ENCODE measurements at regions not wholly inside any gene's neighbourhood (a gene's known extent, or its start where the extent isn't known, plus 50 kb on each side); places are given as distances from the start of the nearest gene placed in this dataset.

GRCh38 chr11:11710556-11710955, 88.8 kb upstream of the GALNT18 start:
- no peak for TF ChIP-seq POLR2A (IDR thresholded peaks at IDR 0.05)
- no peak for TF ChIP-seq CTCF (IDR thresholded peaks at IDR 0.05)
- peaks cover 0 to 6% (median 0%) of the 10 kb centered on the region in 12 donors for H3K4me1 ChIP-seq
- H3K36me3 ChIP-seq, result no peaks in the 10 kb centered on the region
- intact Hi-C loops (cut with DNase I), result no loop called here
- H3K27me3 ChIP-seq, result no peaks in the 10 kb centered on the region
- no peak overlapping the region for H3K27ac ChIP-seq
- WGBS, 4 donors, result 82 to 89% (median 87%) methylated on average over 4 of the region's 4 CpGs
- no peak overlapping the region for H3K4me3 ChIP-seq
- H3K9me3 ChIP-seq, result peaks cover 0 to 5% (median 0%) of the 10 kb centered on the region in 12 donors
- ATAC-seq (no peak), DNase-seq (no peak)

GRCh38 chr11:11709447-11710239, 87.8 kb upstream of the GALNT18 start:
- no peak for ATAC-seq
- 94 to 97% (median 94%) methylated on average over 7 of the region's 7 CpGs for WGBS, 4 donors
- intact Hi-C loops (cut with DNase I), result no loop called here

GRCh38 chr11:11708256-11708655, 86.5 kb upstream of the GALNT18 start:
- H3K4me3 ChIP-seq, result no peak overlapping the region
- no peaks in the 10 kb centered on the region for H3K36me3 ChIP-seq
- no peak for DNase-seq
- TF ChIP-seq CTCF (IDR thresholded peaks at IDR 0.05) (no peak), POLR2A (IDR thresholded peaks at IDR 0.05) (no peak)
- no peaks in the 10 kb centered on the region for H3K9me3 ChIP-seq
- ATAC-seq, result no peak
- no peaks in the 10 kb centered on the region for H3K27me3 ChIP-seq
- 39 to 94% (median 92%) methylated on average over 1 of the region's 1 CpG for WGBS, 4 donors
- intact Hi-C loops (cut with DNase I), result no loop called here
- H3K27ac ChIP-seq, result no peak overlapping the region
- H3K4me1 ChIP-seq, result peaks cover 0 to 6% (median 0%) of the 10 kb centered on the region in 12 donors

More at GRCh38 chr11:11709447-11710239, 87.8 kb upstream of the GALNT18 start:
- no peaks in the 10 kb centered on the region for H3K9me3 ChIP-seq
- no peaks in the 10 kb centered on the region for H3K27me3 ChIP-seq
- H3K4me3 ChIP-seq, result no peak overlapping the region
- no peak for TF ChIP-seq CTCF (IDR thresholded peaks at IDR 0.05)
- TF ChIP-seq POLR2A (IDR thresholded peaks at IDR 0.05), result no peak
- H3K36me3 ChIP-seq, result no peaks in the 10 kb centered on the region
- peaks cover 0 to 6% (median 0%) of the 10 kb centered on the region in 12 donors for H3K4me1 ChIP-seq
- no peak overlapping the region for H3K27ac ChIP-seq
- DNase-seq, result no peak

- Histone ChIP-seq H3K27me3 (no peaks in the 10 kb centered on the region), H3K9me3 (no peaks in the 10 kb centered on the region), H3K4me3 (no peak overlapping the region), H3K4me1 (peaks cover 0 to 10% (median 0%) of the 10 kb centered on the region in 12 donors), H3K27ac (no peak overlapping the region), H3K36me3 (no peaks in the 10 kb centered on the region)
- TF ChIP-seq POLR2A (IDR thresholded peaks at IDR 0.05) (no peak), CTCF (IDR thresholded peaks at IDR 0.05) (no peak)
- no peak for DNase-seq
- WGBS, 4 donors, result 72 to 86% (median 79%) methylated on average over 4 of the region's 4 CpGs
- ATAC-seq, result no peak
- intact Hi-C loops (cut with DNase I), result no loop called here
Observed at GRCh38 chr11:11706028-11706427, 84.2 kb upstream of the GALNT18 start.
